Hippocampal formation (tissue), 2 donors: ENCODE measurements at regions not wholly inside any gene's neighbourhood (a gene's known extent, or its start where the extent isn't known, plus 50 kb on each side); places are given as distances from the start of the nearest gene placed in this dataset.
"Not testable (repeated sequence)": the region's sequence is repeated elsewhere in the genome, so short reads cannot be mapped to it uniquely, and the experiment has no call there.

ENCODE experiments used
- DNase-seq, 2 donors: peaks; one replicate each; lab custom pipeline; 2025; lab: John Stamatoyannopoulos, UW

DNA sequence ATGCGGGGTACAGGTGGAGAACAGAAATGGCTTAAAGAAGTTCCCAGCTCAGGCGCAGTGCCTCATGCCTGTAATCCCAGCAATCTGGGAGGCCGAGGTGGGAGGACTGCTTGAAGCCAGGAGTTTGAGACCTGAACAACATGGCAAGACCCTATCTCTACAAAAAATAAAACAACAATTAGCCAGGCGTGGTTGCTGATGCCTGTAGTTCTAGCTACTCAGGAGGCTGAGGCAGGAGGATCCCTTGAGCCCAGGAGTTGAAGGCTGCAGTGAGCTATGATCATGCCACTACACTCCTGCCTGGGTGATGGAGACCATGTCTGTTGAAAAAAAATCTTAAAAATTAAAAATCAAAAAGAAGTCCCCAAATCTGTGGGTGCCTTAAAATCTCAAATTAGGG lies 228.3 kb upstream of the WSB1 start:
- no peak for DNase-seq

GRCh38 chr17:27066315-27066714 lies 227.6 kb upstream of the WSB1 start:
- DNase-seq, result no peak

DNA sequence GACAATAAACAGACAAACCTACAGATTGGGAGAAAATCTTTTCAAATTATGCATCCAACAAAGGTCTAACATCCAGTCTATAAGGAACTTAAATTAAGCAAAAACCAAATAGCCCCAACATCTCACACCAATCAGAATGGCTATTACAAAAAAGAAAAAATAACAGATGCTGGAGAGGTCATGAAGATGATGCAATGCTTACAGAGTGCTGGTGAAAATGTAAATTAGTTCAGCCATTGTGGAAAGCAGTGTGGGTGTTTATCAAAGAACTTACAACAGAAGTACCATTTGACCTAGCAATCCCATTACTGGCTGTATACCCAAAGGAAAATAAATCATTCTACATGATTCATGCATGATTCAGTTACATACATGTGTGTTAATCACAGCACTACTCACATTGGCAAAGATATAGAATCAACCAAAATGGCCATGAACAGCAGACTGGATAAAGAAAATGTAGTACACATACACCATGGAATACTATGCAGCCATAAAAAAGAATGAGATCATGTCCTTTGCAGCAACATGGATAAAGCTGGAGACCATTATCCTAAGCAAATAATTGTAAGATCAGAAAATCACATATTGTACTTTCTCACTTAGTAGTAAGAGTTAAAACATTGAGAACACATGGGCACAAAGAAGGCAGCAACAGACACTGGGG lies 223.9 kb upstream of the WSB1 start:
- DNase-seq, result no peak

GRCh38 chr17:27070836-27071235 lies 223.1 kb upstream of the WSB1 start:
- DNase-seq, result no peak

DNA sequence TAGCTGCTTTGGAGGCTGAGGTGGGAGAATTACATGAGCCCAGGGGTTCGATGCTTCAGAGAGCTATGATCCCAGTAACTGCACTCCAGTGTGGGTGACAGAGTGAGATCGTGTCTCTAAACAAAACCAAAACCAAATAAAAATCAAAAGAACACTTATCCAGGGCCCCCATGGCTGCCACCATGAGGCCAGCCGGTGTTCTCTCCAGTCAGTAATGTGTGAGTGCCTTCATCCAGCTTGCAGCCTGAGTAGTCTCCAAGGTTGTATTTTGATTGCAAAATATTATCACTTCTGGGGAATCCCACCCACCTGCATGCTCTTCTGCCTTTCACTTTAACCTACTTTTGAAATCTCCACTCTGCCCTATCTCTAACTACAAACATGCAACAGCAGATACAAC lies 221.0 kb upstream of the WSB1 start:
- no peak for DNase-seq

GRCh38 chr17:27076814-27077213 lies 217.1 kb upstream of the WSB1 start:
- DNase-seq, result no peak

DNA sequence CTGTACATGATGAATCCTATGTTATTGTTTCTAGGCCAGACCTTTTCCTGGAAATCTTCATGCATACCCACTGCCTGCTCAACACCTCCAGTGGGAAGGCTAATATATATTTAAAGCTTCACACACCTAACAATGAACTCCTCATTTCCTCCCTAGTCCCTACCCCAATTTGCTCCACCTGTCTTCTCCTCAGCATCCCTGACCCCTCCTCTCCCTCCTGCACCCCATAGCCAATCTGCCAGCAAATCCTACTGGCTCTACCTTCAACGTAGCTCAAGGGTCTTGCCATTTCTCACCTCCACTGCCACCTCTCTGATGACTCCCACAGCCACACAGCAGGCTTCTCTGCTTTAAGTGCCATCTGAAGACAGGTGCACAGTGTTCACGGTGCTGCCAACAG lies 215.6 kb upstream of the WSB1 start:
- no peak for DNase-seq

DNA sequence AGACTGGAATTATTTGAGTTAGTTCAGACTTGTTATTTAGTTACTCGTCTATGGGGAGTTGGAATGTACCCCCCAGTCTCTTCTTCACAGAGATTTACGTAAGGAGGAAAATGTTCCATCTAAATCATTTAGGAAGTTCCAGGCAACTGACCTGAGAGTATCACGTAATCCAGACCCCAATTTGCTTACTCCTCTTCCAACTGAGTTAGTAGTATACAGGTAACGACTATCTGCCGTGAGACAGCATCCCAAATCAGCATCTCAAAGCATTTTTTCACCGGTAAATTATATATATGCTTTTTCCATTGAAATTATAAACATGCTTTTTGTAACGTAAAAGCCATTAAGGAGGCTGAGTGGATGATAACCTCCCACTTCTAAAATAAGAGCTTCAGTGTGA lies 214.3 kb upstream of the WSB1 start:
- DNase-seq, result no peak

GRCh38 chr17:27081002-27081638 lies 212.8 kb upstream of the WSB1 start:
- DNase-seq, result no peak

DNA sequence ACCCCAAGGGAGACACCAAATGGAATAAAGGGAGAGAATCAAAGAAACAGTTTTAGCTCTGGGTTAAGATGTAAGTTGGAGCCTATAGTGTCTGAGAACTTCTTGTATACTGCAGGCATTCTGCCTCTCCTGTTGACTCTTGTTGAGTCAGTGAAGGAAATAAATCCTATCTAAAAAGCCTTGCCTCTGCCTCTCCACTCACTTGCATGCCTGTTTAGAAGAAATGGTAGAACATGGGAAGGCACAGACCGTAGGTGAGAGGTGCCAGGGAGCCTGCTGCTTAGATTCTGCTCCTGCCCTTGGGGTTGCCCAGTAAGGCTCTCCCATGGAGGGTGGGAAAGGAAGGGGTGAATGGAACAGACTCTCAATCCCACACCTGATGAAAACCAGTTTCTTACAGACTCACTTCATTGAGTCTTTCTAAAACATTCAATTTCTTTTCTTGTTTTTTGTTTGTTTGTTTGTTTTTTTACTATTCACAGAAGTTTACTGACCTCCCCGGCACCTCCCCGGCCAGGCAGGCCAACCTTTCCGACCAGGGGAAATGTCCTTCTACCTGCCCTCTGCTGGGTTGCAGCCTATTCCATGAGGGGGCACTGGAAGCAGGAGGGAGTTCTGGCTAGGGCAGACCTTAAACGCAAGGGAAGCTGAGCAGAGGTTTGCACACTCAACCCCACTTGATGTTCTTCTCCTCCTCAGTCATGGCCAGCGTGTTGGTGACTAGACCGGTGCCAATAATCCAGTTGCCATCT lies 211.7 kb upstream of the WSB1 start:
- no peak for DNase-seq

- no peak for DNase-seq
These were observed 211.1 kb upstream of the WSB1 start for GRCh38 chr17:27082775-27083154.

DNA sequence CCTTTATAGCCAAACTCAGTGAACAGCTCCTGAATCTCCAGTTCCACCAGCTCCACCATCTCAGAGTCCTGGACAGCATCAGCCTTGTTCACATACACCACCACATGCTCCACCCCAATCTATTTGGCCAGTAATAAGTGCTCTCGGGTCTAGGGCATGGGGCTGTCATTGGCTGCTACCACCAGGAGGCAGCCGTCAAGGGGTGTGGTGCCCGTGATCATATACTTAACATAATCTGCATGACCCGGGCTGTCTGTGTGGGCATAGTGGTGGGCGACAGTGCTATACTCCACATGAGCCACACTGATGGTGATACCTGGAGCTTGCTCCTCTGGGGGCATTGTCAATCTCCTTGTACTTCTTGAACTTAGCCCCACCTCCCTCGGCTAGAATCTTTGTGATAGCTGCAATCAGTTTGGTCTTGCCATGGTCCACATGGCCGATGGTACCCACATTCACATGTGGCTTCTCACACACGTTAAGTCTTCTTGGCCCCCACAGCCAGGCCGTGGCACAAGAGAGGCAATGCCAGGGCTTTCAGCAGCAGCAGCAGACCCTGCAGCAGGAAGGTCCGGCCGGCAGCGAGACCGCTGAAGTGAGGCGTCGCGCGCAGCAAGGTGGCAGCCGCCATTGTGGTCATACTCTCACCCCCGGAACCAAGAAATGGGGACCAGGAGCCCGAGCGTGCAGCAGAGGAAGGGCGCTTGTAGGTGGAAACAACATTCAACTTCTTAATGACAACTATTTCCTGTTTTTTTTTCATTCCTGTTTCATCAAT lies 210.3 kb upstream of the WSB1 start:
- no peak for DNase-seq

- DNase-seq, result no peak
These were observed 208.4 kb upstream of the WSB1 start for GRCh38 chr17:27085517-27085916.

DNA sequence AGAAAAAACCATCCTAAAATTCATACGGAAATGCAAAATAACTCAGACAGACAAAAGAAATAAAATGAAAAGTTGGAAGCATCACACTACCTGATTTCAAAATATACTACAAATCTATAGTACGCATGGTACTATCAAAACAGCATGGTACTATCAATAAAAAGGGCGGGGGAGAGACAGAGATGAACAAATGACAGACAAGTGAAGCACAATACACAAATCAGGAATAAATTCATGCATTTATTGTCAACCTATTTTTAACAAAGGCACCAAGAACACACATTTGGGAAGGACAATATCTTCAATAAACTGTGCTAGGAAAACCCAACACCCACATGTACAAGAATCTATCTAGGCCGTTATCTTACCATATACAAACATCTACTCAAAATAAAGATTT lies 207.4 kb upstream of the WSB1 start:
- DNase-seq, result no peak

DNA sequence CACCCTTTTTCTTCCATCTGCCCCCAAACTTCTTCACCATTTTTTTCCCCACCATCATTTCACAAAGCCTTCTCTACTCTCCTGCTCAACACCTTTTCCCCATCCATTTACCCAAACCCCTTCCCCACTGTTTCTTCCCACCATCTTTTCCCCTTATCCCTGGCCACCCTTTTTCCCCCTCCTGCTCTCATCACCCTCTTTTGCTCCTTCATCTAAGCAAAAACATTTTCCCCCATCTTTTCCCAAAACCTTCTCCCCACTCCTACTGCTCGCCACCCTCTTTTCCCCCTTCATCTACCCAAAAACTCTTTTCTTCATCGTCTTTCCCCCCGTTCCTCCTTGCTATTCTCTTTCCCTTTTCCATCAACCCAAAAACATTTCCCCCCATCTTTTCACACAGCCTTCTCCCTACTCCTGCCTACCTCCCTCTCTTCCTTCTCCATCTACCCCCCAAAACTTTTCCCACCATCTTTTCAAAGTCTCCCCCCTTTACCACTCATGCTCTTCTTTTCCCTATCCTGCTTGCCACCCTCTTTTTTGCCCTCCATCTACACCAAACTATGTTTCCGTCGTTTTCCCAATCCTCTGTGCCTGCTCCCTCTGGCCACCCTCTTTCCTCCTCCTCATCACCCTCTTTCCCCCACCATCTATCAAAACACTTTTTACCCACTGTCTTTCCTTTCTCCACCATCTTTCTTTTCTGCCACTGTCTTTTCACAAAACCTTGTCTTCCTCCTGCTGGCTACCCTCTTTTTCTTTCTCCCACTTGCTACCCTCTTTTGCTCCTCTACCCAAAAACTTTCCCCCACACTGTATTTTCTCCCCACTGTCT lies 205.8 kb upstream of the WSB1 start:
- no peak for DNase-seq

- no peak for DNase-seq
These were observed 205.2 kb upstream of the WSB1 start for GRCh38 chr17:27088767-27089078.

GRCh38 chr17:27089079-27089928 lies 204.6 kb upstream of the WSB1 start:
- DNase-seq, result not testable (repeated sequence)

DNA sequence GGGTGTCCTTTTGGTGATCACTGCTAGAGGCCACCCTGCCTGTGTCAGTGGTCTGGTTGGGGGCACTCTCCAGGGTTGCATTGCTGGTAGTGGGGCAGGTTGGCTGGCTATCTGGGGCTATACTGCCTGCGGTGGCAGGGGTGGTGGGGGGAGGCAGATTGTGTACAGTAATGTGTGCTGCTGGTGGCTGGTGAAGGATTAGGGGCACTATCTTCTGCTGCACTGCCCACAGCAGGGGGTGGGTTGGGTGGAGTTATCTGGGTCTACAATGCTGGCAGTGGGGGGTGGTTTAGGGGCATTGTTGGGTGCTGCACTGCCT lies 204.0 kb upstream of the WSB1 start:
- DNase-seq, result no peak

DNA sequence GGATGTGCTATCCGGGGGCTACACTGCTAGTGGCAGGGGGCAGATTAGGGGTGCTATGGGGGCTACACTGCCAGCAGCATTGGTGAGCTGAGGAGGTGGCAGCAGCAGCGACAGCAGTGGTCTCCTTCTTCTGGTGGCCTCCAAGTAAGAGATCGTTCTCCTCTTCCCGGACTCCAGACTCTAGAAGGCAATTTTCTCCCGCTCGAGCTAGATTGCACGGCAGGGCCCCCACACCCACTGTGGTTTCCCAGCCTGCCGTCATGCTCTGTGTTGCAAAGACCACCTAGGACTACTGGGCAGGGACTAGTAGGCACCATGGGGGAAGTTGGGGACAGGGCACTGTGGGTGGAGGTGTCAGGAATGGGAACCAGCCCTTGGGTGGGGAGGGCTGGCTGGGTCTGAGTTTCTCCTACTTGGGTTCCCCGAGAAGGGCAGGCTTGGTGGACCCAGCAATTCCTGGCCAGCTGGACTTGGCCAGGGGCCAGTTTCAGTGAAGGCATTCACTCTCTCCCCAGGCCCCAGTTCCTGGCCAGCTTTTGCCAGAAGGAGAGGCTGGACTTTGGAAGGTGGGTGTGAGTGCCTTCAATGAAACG lies 203.4 kb upstream of the WSB1 start:
- DNase-seq, result not testable (repeated sequence)

DNA sequence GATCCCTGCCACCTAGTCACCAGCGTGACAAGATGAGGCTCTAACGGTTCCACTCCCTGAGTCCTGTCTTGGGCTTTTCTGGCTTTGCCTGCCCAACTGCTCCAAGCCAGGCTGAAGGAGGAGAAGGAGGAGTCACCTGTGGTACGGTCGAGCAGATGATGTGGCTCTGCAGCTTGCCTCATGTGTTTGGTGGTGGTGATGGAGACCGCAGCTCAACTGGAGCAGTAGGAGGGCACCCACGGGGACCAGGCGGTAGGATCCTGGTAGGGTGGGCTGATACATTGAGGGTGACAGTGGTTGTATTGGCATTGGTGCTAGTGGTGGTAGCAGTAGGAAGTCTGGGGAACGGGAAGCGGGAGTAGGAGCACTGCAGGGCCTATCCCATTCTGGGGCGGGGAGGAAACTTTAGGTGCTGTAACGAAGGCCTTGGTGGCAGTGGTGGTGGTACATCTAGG lies 202.8 kb upstream of the WSB1 start:
- no peak for DNase-seq

DNA sequence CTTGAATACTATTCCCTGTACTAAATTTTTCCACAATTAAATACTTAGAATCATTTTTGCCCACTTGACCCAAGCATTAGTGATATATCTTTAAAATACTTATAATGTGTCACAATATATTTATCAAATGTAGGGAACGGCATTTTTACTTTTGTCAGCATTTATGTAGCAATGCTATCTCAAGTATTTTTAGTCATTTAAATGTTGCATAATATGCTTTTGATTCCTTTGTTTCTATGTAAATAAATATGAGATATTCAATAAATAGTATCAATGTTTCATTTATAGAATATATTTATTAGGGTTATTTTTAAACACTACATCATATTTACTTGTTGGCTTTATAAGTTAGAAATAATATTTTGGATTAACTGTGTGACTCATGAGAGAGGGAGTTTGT lies 199.7 kb upstream of the WSB1 start:
- not testable (repeated sequence) for DNase-seq
